ENCODE measurements at regions not wholly inside any gene's neighbourhood (a gene's known extent, or its start where the extent isn't known, plus 50 kb on each side); places are given as distances from the start of the nearest gene placed in this dataset.

DNA sequence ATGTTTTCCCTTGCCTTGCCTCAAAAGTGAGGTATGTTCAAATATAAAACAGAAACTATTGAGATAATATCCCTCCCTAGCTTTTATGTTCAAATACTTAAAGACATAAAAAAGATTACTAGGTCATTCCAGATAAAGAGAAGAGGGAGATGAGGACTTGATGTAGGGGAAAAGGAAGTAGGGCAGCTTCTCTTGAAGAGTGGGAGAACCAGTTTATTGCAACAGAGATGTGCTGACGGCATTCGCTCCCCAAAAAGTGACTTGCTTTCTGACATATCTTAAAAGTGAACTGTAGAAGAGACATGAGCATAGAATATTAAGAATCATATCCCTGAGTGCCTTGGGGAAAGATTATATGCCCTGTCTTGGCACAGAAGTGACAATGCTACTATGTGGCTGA is 330.2 kb upstream of the NREP start:
- Histone ChIP-seq H4K20me1 (ENCODE audit: insufficient read depth, poor library complexity, severe bottlenecking) (no peaks in the 10 kb centered on the region), H3K79me2 (no peaks in the 10 kb centered on the region), H3K27ac (no peak overlapping the region), H3K4me2 (no peak overlapping the region), H3K27me3 (no peaks in the 10 kb centered on the region), H3K4me1 (ENCODE audit: insufficient read depth) (no peaks in the 10 kb centered on the region), H2AFZ (no peak overlapping the region), H3K4me3 (no peak overlapping the region), H3K9me3 (ENCODE audit: low read depth) (no peaks in the 10 kb centered on the region), H3K36me3 (replicated peaks; ENCODE audit: insufficient read depth, low read depth) (no peaks in the 10 kb centered on the region), H3K9me2 (replicated peaks; ENCODE audit: insufficient read depth) (no peaks in the 10 kb centered on the region)
- WGBS (ENCODE audit: low lambda C conversion rate, missing lambda C conversion rate): 92% methylated on average over 2 of the region's 2 CpGs
- TF ChIP-seq EZH2 (IDR thresholded peaks at IDR 0.05; ENCODE audit: borderline replicate concordance): no peak
- TF ChIP-seq, protein P1, sequence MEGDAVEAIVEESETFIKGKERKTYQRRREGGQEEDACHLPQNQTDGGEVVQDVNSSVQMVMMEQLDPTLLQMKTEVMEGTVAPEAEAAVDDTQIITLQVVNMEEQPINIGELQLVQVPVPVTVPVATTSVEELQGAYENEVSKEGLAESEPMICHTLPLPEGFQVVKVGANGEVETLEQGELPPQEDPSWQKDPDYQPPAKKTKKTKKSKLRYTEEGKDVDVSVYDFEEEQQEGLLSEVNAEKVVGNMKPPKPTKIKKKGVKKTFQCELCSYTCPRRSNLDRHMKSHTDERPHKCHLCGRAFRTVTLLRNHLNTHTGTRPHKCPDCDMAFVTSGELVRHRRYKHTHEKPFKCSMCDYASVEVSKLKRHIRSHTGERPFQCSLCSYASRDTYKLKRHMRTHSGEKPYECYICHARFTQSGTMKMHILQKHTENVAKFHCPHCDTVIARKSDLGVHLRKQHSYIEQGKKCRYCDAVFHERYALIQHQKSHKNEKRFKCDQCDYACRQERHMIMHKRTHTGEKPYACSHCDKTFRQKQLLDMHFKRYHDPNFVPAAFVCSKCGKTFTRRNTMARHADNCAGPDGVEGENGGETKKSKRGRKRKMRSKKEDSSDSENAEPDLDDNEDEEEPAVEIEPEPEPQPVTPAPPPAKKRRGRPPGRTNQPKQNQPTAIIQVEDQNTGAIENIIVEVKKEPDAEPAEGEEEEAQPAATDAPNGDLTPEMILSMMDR (IDR thresholded peaks at IDR 0.05; ENCODE audit: poor library complexity): no peak
- no peak for TF ChIP-seq EZH2phosphoT487 (IDR thresholded peaks at IDR 0.05; ENCODE audit: low read depth, severe bottlenecking, unreplicated experiment)
- DNase-seq (ENCODE audit: low spot score): no peak

DNA sequence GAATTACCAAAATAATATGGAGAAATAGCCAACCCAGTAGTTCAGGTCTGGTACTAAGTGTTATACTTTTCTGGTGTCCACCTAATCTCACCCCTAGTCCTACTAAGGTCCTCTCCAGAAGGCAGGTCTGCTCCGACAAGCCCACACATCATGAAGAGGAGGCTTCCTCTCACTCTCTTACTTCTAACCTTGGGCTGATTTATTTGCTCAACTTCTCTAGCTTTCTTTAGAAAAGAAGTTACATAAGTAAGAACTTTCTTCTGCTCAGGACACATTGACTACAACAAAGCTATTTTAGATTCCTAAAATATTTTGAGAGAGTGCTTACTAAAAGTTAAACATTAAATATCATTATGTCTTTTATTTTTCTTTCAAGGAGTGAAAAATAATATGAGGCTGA is 329.7 kb upstream of the NREP start:
- no peak overlapping the region for H3K4me2 ChIP-seq
- H3K27ac ChIP-seq: no peak overlapping the region
- no peaks in the 10 kb centered on the region for H3K9me2 ChIP-seq (replicated peaks; ENCODE audit: insufficient read depth)

DNA sequence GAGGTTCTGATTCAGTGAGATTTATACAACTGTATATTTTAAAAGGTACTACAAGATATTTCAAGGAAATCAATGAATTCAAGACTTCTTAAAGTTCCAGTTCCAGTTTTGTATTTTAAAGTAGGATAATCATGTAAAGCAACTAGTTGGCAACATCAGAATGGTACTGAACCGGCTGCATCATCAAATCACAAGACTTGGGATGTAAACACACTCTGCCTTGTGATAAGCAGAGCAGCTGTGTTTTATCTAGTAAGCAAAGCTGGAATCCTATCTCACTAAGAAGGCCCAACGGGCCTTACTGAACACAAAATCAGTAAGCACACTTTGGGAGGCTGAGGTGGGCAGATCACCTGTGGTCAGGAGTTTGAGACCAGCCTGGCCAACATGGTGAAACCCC is 327.2 kb upstream of the NREP start:
- no peaks in the 10 kb centered on the region for H3K4me1 ChIP-seq (ENCODE audit: insufficient read depth)
- H3K4me2 ChIP-seq: no peak overlapping the region
- no peak for TF ChIP-seq EZH2phosphoT487 (IDR thresholded peaks at IDR 0.05; ENCODE audit: low read depth, severe bottlenecking, unreplicated experiment)
- TF ChIP-seq, protein P1 (IDR thresholded peaks at IDR 0.05; ENCODE audit: poor library complexity): no peak
- TF ChIP-seq EZH2 (IDR thresholded peaks at IDR 0.05; ENCODE audit: borderline replicate concordance): no peak
- H3K79me2 ChIP-seq: no peaks in the 10 kb centered on the region
- no peaks in the 10 kb centered on the region for H3K27me3 ChIP-seq
- H2AFZ ChIP-seq: no peak overlapping the region
- H3K4me3 ChIP-seq: no peak overlapping the region
- WGBS (ENCODE audit: low lambda C conversion rate, missing lambda C conversion rate): 20% methylated on average over 2 of the region's 2 CpGs
- no peaks in the 10 kb centered on the region for H3K36me3 ChIP-seq (replicated peaks; ENCODE audit: insufficient read depth, low read depth)
- peak overlapping the region; percentile 31 for H3K27ac ChIP-seq
- no peaks in the 10 kb centered on the region for H4K20me1 ChIP-seq (ENCODE audit: insufficient read depth, poor library complexity, severe bottlenecking)
- DNase-seq (ENCODE audit: low spot score): peak; percentile 6
- no peaks in the 10 kb centered on the region for H3K9me2 ChIP-seq (replicated peaks; ENCODE audit: insufficient read depth)
- no peaks in the 10 kb centered on the region for H3K9me3 ChIP-seq (ENCODE audit: low read depth)

More for the DNA sequence above, 329.7 kb upstream of the NREP start:
- TF ChIP-seq, protein P1 (IDR thresholded peaks at IDR 0.05; ENCODE audit: poor library complexity): no peak
- no peak for TF ChIP-seq EZH2phosphoT487 (IDR thresholded peaks at IDR 0.05; ENCODE audit: low read depth, severe bottlenecking, unreplicated experiment)
- TF ChIP-seq EZH2 (IDR thresholded peaks at IDR 0.05; ENCODE audit: borderline replicate concordance): no peak
- no peaks in the 10 kb centered on the region for H3K27me3 ChIP-seq
- no peaks in the 10 kb centered on the region for H3K4me1 ChIP-seq (ENCODE audit: insufficient read depth)
- H3K36me3 ChIP-seq (replicated peaks; ENCODE audit: insufficient read depth, low read depth): no peaks in the 10 kb centered on the region
- H2AFZ ChIP-seq: no peak overlapping the region
- H3K79me2 ChIP-seq: no peaks in the 10 kb centered on the region
- no peaks in the 10 kb centered on the region for H4K20me1 ChIP-seq (ENCODE audit: insufficient read depth, poor library complexity, severe bottlenecking)
- no peak overlapping the region for H3K4me3 ChIP-seq
- no peaks in the 10 kb centered on the region for H3K9me3 ChIP-seq (ENCODE audit: low read depth)
- DNase-seq (ENCODE audit: low spot score): no peak
- WGBS (ENCODE audit: low lambda C conversion rate, missing lambda C conversion rate): 80% methylated on average over 1 of the region's 1 CpG

DNA sequence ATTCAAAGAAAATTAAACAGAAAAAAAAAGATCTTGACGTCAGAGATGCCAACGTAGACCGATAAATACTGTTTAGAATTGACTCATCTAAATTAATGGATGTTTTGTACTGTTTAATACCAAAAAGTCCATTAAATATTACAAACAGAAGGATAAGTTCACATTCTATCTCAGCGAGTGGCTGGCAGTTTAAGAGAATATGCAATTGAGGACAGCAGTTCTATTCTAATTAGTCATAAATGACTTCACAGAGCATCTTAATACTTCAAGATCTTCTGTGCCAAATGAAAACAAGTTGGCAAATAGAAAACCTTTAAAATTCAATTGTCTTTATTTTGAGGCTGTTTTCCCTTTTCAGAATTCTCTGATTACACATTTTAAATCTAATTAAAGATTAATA is 326.6 kb upstream of the NREP start:
- H3K9me3 ChIP-seq (ENCODE audit: low read depth): no peaks in the 10 kb centered on the region
- TF ChIP-seq EZH2 (IDR thresholded peaks at IDR 0.05; ENCODE audit: borderline replicate concordance) (no peak), EZH2phosphoT487 (IDR thresholded peaks at IDR 0.05; ENCODE audit: low read depth, severe bottlenecking, unreplicated experiment) (no peak)
- TF ChIP-seq, protein P1 (IDR thresholded peaks at IDR 0.05; ENCODE audit: poor library complexity): no peak
- WGBS (ENCODE audit: low lambda C conversion rate, missing lambda C conversion rate): 94% methylated on average over 4 of the region's 4 CpGs
- DNase-seq (ENCODE audit: low spot score): no peak
- no peak overlapping the region for H2AFZ ChIP-seq
- no peak overlapping the region for H3K4me3 ChIP-seq
- no peaks in the 10 kb centered on the region for H3K4me1 ChIP-seq (ENCODE audit: insufficient read depth)
- H3K4me2 ChIP-seq: no peak overlapping the region
- no peaks in the 10 kb centered on the region for H3K9me2 ChIP-seq (replicated peaks; ENCODE audit: insufficient read depth)
- no peaks in the 10 kb centered on the region for H3K27me3 ChIP-seq
- H3K79me2 ChIP-seq: no peaks in the 10 kb centered on the region
- H3K27ac ChIP-seq: peak overlapping the region; percentile 31
- H4K20me1 ChIP-seq (ENCODE audit: insufficient read depth, poor library complexity, severe bottlenecking): no peaks in the 10 kb centered on the region
- H3K36me3 ChIP-seq (replicated peaks; ENCODE audit: insufficient read depth, low read depth): no peaks in the 10 kb centered on the region
